Uterus (tissue), 3 donors: ENCODE measurements at regions not wholly inside any gene's neighbourhood (a gene's known extent, or its start where the extent isn't known, plus 50 kb on each side); places are given as distances from the start of the nearest gene placed in this dataset.
"Not testable (repeated sequence)": the region's sequence is repeated elsewhere in the genome, so short reads cannot be mapped to it uniquely, and the experiment has no call there.

Experiments
- DNase-seq, 2 donors: peaks; one replicate each; pipeline ENCODE4 v3.0.0-alpha.2; 2019 to 2020
- H3K27ac ChIP-seq, 2 donors: fragments of 200-600 bp; sonication (generic); 1 replicate in 1 of 2; 2 replicates in 1 of 2; pipeline ENCODE4 v1.5.1; 2016 to 2018
- H3K27me3 ChIP-seq, 2 donors: fragments of 200-600 bp; sonication (generic); one replicate each; pipeline ENCODE4 v1.5.1; 2018 to 2019; ENCODE audit warnings: control low read depth in 1 of 2
- H3K36me3 ChIP-seq, 2 donors: fragments of 200-600 bp; sonication (generic); one replicate each; pipeline ENCODE4 v1.5.1; 2019; ENCODE audit warnings: control low read depth in 1 of 2
- H3K4me1 ChIP-seq, 2 donors: fragments of 200-600 bp; sonication (generic); one replicate each; pipeline ENCODE4 v1.5.1; 2018 to 2019; ENCODE audit warnings: control low read depth in 1 of 2
- H3K4me3 ChIP-seq, 2 donors: fragments of 200-600 bp; sonication (generic); 1 replicate in 1 of 2; 2 replicates in 1 of 2; pipeline ENCODE4 v1.5.1; 2018 to 2019; ENCODE audit warnings: mild to moderate bottlenecking in 1 of 2
- H3K9me3 ChIP-seq, 2 donors: fragments of 200-600 bp; sonication (generic); one replicate each; pipeline ENCODE4 v1.5.1; 2019; ENCODE audit warnings: control low read depth in 1 of 2
- CTCF ChIP-seq, 4 experiments: fragments of 200-600 bp in 2 of 4; fragments of 450-650 bp in 2 of 4; sonication (generic) in 2 of 4; IDR thresholded peaks; one replicate each; pipeline ENCODE4 v1.5.1; 2016 to 2019; ENCODE audit warnings: antibody characterized with exemption in 4 of 4, mild to moderate bottlenecking in 2 of 4, moderate library complexity in 1 of 4
- POLR2A ChIP-seq, 2 donors: fragments of 450-650 bp; IDR thresholded peaks; one replicate each; pipeline ENCODE4 v1.6.1; 2016; ENCODE audit warnings: antibody characterized with exemption in 2 of 2, mild to moderate bottlenecking in 1 of 2, moderate library complexity in 1 of 2
- intact Hi-C: fragments of 100-400 bp; cut with DNase I; formaldehyde crosslinking; loops from one replicate; pipeline ENCODE4 v1.15.1; 2023; ENCODE audit warnings: low total_unique reads
- donor health status: DM: yes; HTN: yes; CAD: no.

- no peak for DNase-seq
- H3K27ac ChIP-seq, result no peak overlapping the region
- no peak for TF ChIP-seq CTCF (IDR thresholded peaks at IDR 0.05)
- no peak for TF ChIP-seq POLR2A (IDR thresholded peaks at IDR 0.05)
- H3K4me3 ChIP-seq, result no peak overlapping the region
- no peaks in the 10 kb centered on the region for H3K9me3 ChIP-seq
- H3K27me3 ChIP-seq, result no peaks in the 10 kb centered on the region
- intact Hi-C loops, result no loop called here
- H3K4me1 ChIP-seq, result no peaks in the 10 kb centered on the region
- H3K36me3 ChIP-seq, result no peaks in the 10 kb centered on the region
These were observed 1067.7 kb downstream of the PCDH9 start for GRCh38 chr13:66162470-66162869.

DNA sequence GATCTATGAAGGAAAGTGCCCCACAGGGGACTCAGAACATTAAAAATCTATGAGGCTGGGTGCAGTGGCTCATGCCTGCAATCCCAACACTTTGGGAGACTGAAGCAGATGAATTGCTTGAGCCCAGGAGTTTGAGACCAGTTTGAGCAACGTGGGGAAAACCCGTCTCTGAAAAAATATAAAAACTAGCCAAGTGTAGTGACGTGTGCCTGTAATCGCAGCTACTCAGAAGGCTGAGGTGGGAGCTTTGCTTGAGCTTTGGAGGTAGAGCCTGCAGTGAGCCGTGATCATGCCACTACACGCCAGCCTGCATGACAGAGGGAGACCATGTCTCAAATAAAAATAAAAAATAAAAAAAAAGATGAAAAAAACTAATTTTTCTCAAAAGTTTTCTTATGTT is 1070.6 kb downstream of the PCDH9 start:
- Histone ChIP-seq H3K9me3 (no peaks in the 10 kb centered on the region), H3K4me1 (no peaks in the 10 kb centered on the region), H3K36me3 (no peaks in the 10 kb centered on the region), H3K27me3 (no peaks in the 10 kb centered on the region), H3K27ac (no peak overlapping the region), H3K4me3 (no peak overlapping the region)
- DNase-seq, result no peak
- intact Hi-C loops, result no loop called here
- TF ChIP-seq POLR2A (IDR thresholded peaks at IDR 0.05), result no peak
- TF ChIP-seq CTCF (IDR thresholded peaks at IDR 0.05), result no peak

GRCh38 chr13:66154976-66155375 is 1075.2 kb downstream of the PCDH9 start:
- H3K27ac ChIP-seq, result no peak overlapping the region
- H3K4me1 ChIP-seq, result no peaks in the 10 kb centered on the region
- no peak for TF ChIP-seq CTCF (IDR thresholded peaks at IDR 0.05)
- no peak for TF ChIP-seq POLR2A (IDR thresholded peaks at IDR 0.05)
- no peak for DNase-seq
- H3K9me3 ChIP-seq, result no peaks in the 10 kb centered on the region
- no peaks in the 10 kb centered on the region for H3K36me3 ChIP-seq
- no peaks in the 10 kb centered on the region for H3K27me3 ChIP-seq
- intact Hi-C loops, result no loop called here
- H3K4me3 ChIP-seq, result no peak overlapping the region

DNA sequence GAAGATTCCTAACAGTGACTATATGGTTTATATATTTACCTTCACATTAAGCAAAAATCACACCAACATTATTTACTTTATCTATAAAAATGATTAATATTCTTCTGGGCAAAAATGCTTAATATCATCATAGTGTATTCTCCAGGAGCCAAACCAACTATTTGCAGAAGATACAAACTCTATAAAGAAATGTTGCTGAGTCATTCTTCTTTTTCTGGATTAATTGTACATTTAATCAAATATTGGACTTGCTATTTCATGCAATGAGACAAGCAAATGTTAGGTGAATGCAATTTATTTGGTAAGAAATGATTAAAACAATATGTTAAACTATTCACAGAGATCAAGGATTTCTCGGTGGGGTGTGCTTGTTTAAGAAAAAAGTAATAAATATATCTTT is 1075.8 kb downstream of the PCDH9 start:
- Histone ChIP-seq H3K4me1 (no peaks in the 10 kb centered on the region), H3K9me3 (no peaks in the 10 kb centered on the region), H3K36me3 (no peaks in the 10 kb centered on the region), H3K27me3 (no peaks in the 10 kb centered on the region), H3K4me3 (no peak overlapping the region), H3K27ac (no peak overlapping the region)
- no peak for TF ChIP-seq CTCF (IDR thresholded peaks at IDR 0.05)
- no peak for TF ChIP-seq POLR2A (IDR thresholded peaks at IDR 0.05)
- intact Hi-C loops, result no loop called here
- no peak for DNase-seq

- TF ChIP-seq CTCF (IDR thresholded peaks at IDR 0.05) (no peak), POLR2A (IDR thresholded peaks at IDR 0.05) (no peak)
- H3K27me3 ChIP-seq, result no peaks in the 10 kb centered on the region
- intact Hi-C loops, result no loop called here
- no peak for DNase-seq
- no peak overlapping the region for H3K27ac ChIP-seq
- no peaks in the 10 kb centered on the region for H3K36me3 ChIP-seq
- no peaks in the 10 kb centered on the region for H3K9me3 ChIP-seq
- no peak overlapping the region for H3K4me3 ChIP-seq
- no peaks in the 10 kb centered on the region for H3K4me1 ChIP-seq
These were observed 1077.5 kb downstream of the PCDH9 start for GRCh38 chr13:66152596-66152995.

- not testable (repeated sequence) for H3K9me3 ChIP-seq, DNase-seq
These were observed 1085.8 kb downstream of the PCDH9 start for GRCh38 chr13:66144357-66144756.

More at GRCh38 chr13:66144357-66144756, 1085.8 kb downstream of the PCDH9 start:
- H3K27me3 ChIP-seq, H3K4me1 ChIP-seq, H3K27ac ChIP-seq, intact Hi-C loops, H3K4me3 ChIP-seq, H3K36me3 ChIP-seq: not testable (repeated sequence)
